ENCODE measurements at regions not wholly inside any gene's neighbourhood (a gene's known extent, or its start where the extent isn't known, plus 50 kb on each side); places are given as distances from the start of the nearest gene placed in this dataset.

- no peaks in the 10 kb centered on the region for H3K9me3 Mint-ChIP-seq
Observed at GRCh38 chr5:56384186-56384585, 151.1 kb upstream of the ANKRD55 start.

More at GRCh38 chr5:56384186-56384585, 151.1 kb upstream of the ANKRD55 start:
- no peak overlapping the region for H4K91ac ChIP-seq (ENCODE audit: insufficient read length, low read depth, low read length)
- H4K5ac ChIP-seq (ENCODE audit: insufficient read length, low read depth, low read length) = no peak overlapping the region
- H2BK12ac ChIP-seq (ENCODE audit: insufficient read length, low read depth, low read length) = no peak overlapping the region
- H3K79me2 ChIP-seq (ENCODE audit: insufficient read depth, low read length) = no peaks in the 10 kb centered on the region
- Mint-ChIP-seq H3K36me3 (ENCODE audit: insufficient read depth in 1 of 3, low read depth in 3 of 3) (no peaks in the 10 kb centered on the region), H3K4me1 (peaks cover 9% of the 10 kb centered on the region in 2 experiments), H3K27me3 (ENCODE audit: low read depth) (no peaks in the 10 kb centered on the region), H3K4me3 (no peak overlapping the region), H3K27ac (no peak overlapping the region)
- DNase-seq = no peak
- no peaks in the 10 kb centered on the region for H3K79me1 ChIP-seq (ENCODE audit: insufficient read depth, low read depth, low read length, poor library complexity, severe bottlenecking)
- no peak overlapping the region for H2BK120ac ChIP-seq (ENCODE audit: low read depth, low read length, poor library complexity, severe bottlenecking)
- no peak overlapping the region for H2BK20ac ChIP-seq (ENCODE audit: low read depth, low read length, poor library complexity, severe bottlenecking)
- H3K23ac ChIP-seq (ENCODE audit: insufficient read length, low read depth, low read length) = no peak overlapping the region
- no peaks in the 10 kb centered on the region for H3K9me3 ChIP-seq (ENCODE audit: control insufficient read depth, low read depth, low read length)
- no peak overlapping the region for H3K27ac ChIP-seq (ENCODE audit: insufficient read length, low read depth, low read length)
- no peak overlapping the region for H3K4me2 ChIP-seq (ENCODE audit: insufficient read depth, insufficient read length, low read length)
- no CpG with 5 or more reads among the region's 12 CpGs for WGBS (ENCODE audit: extremely low coverage, insufficient read length, low lambda C conversion rate)
- H4K20me1 ChIP-seq (ENCODE audit: control insufficient read depth, insufficient read depth, insufficient read length) = no peaks in the 10 kb centered on the region
- H2BK15ac ChIP-seq (ENCODE audit: low read depth, low read length) = no peak overlapping the region
- H2AK5ac ChIP-seq (ENCODE audit: insufficient read length, low read length) = no peak overlapping the region
- H3K4me1 ChIP-seq (ENCODE audit: insufficient read depth, low read length) = no peaks in the 10 kb centered on the region
- no peak overlapping the region for H4K8ac ChIP-seq (replicated peaks; ENCODE audit: insufficient read length, low read depth, low read length)
- TF ChIP-seq CTCF (conservative IDR thresholded peaks at IDR 0.05) = no peak
- H3T11ph ChIP-seq (ENCODE audit: low read length) = no peak overlapping the region
- H3K56ac ChIP-seq (ENCODE audit: insufficient read length, low read depth, low read length) = no peak overlapping the region
- no peaks in the 10 kb centered on the region for H3K27me3 ChIP-seq (ENCODE audit: insufficient read depth, low read length)
- no peak overlapping the region for H3K9ac ChIP-seq (ENCODE audit: extremely low read depth, insufficient read length, low read length)
- no peak overlapping the region for H3K14ac ChIP-seq (ENCODE audit: insufficient read depth, low read length)
- no peak overlapping the region for H2BK5ac ChIP-seq (ENCODE audit: insufficient read length, low read length)
- no peaks in the 10 kb centered on the region for H3K23me2 ChIP-seq (ENCODE audit: insufficient read length, low read depth, low read length, poor library complexity, severe bottlenecking)
- no peak overlapping the region for H3K18ac ChIP-seq (ENCODE audit: insufficient read length, low read depth, low read length)
- H3K4ac ChIP-seq (ENCODE audit: low read depth, low read length) = no peak overlapping the region
- H2AFZ ChIP-seq (ENCODE audit: low read length) = no peak overlapping the region

Data from H9 (cell line).